Nucleus accumbens (tissue), 56 donors: ENCODE measurements at regions not wholly inside any gene's neighbourhood (a gene's known extent, or its start where the extent isn't known, plus 50 kb on each side); places are given as distances from the start of the nearest gene placed in this dataset.

Source experiments
- DNase-seq, 56 donors: peaks; one replicate each; lab custom pipeline; 2025; lab: John Stamatoyannopoulos, UW

DNA sequence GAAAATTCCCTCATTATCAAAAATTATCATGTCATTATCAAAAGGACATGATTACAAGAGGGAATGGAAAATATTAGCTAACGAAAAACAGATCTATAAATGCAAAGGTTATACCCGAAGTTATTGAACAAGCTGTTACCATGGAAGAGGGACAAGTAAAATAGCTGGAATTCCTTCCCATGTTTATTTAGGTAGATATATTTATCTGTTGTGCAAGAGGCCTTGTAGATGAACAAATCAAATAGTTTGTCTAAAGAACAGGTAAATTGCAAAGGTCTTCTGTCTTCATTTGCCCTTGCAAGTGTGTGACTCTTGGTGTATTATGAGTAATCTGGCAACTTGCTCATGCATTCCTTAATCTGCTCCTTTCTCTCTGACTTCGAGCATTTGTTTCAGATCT, 1170.9 kb downstream of the SORCS1 start:
- DNase-seq: no peak

DNA sequence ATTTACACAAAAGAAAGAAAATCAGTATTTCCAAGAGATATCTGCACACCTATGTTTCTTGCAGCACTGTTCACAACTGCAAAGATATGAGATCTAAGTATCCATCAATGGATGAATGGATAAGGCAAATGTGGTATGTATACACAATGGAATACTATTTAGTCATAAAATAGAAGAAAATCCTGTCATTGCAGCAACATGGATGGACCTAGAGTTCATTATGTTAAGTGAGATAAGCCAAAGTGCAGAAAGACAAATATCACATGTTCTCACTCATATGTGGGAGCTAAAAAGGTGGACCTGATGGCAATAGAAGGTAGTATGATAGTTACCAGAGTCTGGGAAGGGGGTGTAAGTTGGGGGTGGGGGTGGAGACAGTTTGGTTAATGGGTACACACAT, 1171.6 kb downstream of the SORCS1 start:
- no peak for DNase-seq

DNA sequence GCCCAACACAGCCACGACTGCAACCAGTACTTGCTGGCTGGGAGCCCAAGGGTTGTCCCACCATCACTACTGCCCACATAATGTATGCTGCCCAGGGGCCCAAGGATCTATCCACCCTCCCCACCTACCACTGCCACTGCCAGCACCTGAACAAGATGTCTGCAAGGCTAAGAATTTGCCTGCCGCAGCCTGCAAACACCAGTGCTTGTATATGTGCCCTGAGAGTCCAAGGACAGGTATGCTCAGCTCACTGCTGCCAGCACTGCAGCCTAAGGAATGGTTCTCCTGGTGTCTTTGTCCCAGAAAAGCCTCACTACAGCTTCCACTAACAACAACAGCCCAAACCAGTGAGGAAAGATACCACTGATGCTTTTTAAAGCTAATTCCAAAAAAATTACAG, 1174.0 kb downstream of the SORCS1 start:
- no peak for DNase-seq

DNA sequence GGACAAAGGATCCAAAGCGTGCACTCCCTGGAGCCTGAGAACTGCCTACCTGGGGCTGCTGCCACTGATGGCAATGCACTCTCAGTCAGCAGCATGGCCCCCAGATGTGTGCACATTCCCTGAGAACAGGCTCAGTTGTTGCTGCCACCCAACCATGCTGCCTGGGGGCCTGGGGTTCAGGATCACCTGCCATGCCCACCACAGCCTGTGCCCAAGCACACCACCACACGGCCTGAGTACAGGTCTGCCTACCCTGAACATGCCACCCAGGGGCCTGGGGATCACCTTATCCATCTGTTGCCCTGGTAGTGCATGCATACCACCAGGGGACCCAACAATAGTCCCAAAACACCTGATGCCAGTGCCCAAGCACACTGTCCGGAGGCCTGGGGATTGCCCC, 1174.5 kb downstream of the SORCS1 start:
- no peak for DNase-seq

DNA sequence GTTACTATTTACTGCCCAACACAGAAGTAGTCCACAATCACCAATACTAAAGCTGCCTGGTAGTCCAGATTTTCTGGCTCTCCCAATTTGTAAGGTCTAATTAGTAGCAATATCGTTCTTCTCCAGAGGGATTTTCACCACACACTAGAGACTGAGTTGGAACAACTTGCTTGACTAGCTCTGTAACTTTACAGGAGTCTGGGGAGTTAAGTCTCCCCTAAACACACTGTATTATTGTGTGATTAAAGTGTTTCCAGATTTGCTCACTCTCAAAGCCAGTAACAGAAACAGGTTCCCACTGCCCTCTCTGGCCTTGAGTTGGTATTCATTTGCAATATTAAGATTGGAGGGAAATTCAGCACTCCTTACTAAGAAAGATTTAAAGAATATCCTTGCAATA, 1175.7 kb downstream of the SORCS1 start:
- no peak for DNase-seq

DNA sequence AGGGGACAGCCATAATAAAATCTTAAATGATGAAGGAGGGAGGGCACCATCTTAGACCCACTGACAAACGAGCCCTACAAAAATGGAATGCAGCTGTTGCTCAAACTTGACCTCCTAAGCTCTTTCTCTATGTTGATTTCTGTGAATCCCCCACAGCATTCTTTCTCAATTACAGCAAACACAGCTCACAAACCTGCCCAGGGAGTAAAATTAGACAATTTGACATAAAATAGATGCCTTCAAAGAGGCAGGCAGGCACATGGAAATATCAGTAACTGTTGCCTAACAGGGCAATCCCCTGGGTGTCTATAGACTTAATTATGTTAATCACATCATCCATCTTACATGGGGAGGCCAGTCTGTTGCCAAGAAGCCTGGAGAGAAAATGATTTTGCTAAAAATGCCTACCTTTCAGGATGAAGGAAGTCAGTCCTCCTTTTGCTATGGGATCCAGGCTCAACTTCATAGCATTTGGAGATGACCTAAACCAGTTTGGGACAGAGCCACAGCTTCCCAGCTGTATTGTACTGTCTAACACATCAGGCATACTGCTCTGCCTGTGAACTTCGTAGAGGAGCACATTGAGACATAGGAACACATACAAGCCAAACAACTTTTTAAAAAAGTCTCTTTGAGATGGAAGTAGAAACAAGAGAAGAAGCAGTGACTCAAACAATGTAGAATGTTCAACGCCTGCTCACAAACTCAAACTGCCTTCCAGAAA, 1177.4 kb downstream of the SORCS1 start:
- DNase-seq: no peak

DNA sequence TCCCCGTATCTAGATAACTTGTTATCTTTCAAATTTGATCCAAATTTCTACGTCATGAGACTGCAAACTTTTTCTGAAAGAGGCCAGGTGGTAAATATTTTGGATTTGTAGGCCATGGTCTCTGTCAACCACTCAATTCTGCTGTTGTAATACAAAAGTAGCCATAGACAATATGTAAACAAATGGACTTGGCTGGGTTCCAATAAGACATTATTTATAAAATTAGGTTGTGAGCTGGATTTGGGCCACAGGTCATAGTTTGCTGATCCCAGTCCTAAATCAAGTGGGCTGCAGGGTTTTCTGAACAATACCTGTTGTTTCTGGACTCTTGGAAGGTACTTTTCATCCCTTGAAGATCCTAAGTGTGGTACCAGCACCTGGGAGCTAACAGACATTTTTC, 1178.0 kb downstream of the SORCS1 start:
- DNase-seq: no peak

DNA sequence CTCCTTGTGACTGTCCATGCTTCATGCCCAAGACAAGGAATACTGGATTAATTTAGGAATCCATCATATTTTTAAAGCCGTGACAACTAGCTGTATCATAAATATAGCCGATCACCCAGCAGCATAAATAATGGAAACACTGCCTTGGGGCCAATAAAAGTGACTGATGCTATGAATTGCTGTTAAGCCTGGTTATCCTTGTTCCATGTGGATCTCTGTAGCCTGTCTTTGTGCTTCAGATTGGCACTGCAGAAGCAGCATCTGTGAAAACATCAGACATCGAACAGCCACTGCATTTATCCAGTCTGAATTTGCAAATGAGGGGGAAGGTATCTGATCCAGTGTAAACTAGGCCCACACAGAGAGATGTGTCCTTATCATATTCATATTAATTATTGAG, 1181.8 kb downstream of the SORCS1 start:
- no peak for DNase-seq

DNA sequence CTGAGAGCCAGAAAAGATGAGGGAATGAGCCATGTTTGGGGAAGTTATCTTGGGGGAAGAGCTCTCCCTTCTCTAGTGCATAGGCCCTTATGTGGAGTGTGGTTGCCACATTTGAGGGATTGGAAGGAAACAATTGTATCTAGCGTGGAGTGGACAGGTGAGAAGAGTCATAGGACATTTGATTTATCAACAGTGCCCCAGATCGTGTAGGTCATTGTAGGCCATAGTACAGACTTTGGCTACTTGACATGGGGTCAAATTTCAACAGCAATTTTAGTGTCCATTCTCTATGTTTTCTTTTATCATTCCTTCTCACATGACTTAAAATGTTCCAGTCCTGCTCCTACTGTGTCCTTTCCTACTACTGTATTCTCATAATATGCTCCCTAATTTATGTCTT, 1182.8 kb downstream of the SORCS1 start:
- no peak for DNase-seq

DNA sequence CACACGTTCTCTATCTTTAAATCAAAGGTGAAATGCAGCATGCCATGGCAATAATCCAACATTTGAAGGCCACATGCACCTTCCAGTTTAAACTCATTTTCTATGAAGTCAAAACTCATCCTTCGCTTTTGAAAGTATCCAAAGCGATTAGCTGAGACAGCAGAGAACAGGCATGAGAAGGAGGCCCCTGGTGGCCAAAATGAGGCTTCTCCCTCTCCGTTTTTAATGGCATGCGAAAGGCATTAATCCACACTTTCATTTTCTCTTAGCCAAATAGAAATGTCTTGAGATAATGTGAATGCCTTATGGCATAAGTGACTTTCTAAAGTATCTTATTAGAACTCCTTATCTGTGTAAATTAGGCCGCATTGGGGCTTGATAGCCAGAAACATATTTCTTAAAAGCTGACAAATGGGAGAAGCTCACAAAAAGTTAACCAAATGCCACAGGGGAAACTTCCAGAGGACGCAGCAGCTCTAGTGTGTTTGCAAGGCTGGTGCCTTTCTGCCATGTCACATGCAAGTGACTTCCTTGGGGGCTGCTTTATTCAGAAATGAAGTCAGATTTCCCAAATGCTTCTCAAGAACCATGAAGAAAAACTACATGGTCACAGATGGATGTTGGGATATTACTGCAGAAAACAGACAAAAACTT, 1189.6 kb downstream of the SORCS1 start:
- DNase-seq: peak in 6 of 56 donors; percentile 2 to 29 (median 3)

DNA sequence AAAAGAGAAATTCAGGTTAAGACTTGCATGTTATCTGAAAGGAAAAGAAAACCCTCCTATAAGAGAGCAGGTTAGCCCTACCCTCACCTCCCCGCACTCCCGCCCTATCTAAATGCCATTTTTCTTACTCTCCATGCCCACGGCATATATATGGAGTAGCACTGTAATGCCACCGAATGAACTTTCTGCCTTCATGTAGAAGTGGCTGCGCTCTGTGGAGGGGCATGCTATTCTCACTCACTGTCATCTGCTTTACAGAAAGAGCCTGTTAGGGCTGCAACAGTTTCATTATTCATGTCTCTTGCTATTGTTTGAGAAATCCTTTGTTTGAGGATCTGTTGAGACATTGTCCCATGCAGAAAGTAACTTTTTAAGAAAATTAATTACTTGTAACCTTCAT, 1190.6 kb downstream of the SORCS1 start:
- DNase-seq: no peak

DNA sequence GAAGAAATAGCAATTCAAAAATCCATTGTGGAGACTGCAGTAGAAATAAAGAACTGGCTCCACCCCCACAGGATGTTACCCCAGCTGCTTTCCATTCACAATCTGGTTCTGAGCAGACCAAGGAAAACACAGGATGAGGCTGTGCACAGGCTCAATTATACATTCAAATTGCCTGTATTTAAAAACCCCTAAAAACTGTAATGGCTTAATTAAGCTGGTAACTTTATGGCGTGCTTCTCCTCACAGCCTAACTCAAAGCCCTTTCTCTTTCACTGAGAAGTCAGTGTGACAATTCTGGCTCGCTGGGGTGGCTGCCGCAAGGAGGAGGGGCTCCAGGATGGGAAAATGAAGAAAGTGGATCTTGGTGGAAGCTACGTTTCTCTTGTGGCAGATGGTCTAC, 1191.1 kb downstream of the SORCS1 start:
- DNase-seq: no peak

DNA sequence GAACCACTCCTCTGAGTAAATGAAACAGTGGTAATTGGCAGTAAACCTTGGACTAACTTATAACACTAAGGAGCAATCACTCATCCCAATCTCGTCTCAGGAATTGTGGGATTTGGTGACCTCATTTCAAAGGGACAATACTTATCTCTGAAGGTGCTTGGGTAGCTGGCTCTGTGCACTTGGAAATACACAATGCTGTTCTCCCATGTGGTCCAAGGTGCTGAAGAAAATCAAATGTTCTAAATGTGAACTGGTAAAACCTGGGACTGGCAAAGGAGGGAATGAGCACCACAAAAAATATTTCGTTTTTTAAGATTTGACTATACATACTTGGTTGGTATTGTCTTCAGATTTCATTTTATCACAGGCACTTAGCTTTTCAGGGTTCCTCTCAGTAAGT, 1193.0 kb downstream of the SORCS1 start:
- no peak for DNase-seq

DNA sequence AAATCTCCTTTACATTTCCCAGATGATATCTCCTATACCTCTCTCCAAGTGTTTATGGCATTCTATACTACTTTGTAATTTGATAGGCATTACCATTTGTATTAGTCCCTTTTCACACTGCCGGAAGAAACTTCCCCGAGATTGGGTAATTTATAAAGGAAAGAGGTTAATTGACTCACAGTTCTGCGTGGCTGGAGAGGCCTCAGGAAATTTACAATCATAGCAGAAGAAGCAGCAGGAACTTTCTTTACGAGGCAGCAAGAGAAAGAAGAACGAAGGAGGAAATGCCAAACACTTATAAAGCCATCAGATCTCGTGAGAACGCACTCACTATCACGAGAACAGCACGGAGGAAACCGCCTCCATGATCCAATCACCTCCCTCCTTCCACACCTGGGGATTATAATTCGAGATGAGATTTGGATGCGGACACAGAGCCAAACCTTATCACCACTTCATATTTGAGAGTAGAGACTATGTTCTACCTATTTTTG, 1194.6 kb downstream of the SORCS1 start:
- no peak for DNase-seq

DNA sequence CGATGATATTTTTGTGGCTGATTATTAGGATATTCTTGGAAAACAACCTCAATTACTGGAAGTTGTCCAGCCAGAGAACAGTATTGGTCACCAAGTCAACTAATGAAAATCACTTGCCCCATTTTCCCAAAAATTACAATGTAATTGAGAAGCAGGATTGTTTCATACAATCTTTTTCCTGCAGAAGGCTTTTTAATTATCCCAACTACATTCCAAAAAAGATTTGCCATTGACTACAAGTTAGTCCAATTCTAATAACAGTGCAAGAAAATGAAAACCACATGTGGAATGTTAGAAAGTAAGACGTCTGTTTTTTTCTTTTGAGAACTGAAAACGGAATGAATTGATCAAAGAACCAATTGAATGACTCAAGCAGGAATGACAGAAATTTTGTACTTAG, 1195.8 kb downstream of the SORCS1 start:
- no peak for DNase-seq

DNA sequence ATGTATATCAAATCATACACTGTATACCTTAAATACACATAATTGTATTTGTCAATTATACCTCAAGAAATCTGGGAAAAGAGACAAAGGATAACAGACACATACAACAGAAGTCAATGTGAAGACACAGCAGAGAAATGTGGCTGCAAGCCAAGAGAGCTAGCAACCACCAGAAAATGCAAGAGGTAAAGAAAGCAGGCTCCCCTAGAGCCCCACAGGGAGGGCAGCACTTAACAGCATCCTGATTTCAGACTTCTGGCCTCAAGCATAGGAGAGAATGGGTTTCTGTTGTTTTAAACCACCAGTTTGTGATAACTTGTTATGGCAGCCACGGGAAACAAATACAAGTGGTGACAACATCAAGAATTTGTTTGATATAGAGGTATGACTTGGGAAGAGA, 1197.2 kb downstream of the SORCS1 start:
- DNase-seq: no peak

DNA sequence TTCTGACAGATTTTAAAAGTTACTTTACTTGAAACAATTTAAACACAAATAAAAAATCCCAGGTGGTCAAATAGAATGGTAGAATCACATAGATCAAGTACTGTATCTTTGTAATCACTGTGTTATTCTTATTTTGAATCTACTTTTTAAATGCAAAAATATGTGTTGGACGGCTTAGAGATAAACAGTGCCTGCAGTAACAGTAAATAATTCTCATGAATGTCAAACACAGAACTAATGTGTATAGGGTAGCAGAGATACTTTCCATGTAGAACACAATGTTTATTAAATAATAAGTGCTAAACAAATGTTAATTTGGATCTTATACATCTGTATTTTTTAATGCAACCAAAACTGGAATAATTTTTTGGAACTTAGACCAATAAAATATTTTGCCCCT, 1199.4 kb downstream of the SORCS1 start:
- no peak for DNase-seq

DNA sequence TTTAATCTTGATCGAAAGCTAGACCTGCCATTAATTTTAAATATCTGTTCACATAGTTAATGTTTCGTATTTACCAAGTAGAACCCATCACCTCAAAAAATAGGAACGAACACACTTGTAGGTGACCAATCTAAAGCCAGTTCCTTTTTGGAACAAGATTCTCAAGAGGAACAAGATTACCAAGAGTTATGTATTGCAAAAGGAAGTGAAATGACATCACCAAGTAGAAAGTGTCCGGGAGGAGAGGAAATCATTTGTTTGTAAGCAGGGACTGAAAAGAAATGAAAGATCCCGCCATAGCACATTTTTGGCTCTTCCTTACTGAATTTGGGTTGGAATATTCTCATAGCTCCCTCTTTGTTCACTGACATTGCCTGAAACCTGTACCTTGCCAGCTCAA, 1200.5 kb downstream of the SORCS1 start:
- DNase-seq: no peak

DNA sequence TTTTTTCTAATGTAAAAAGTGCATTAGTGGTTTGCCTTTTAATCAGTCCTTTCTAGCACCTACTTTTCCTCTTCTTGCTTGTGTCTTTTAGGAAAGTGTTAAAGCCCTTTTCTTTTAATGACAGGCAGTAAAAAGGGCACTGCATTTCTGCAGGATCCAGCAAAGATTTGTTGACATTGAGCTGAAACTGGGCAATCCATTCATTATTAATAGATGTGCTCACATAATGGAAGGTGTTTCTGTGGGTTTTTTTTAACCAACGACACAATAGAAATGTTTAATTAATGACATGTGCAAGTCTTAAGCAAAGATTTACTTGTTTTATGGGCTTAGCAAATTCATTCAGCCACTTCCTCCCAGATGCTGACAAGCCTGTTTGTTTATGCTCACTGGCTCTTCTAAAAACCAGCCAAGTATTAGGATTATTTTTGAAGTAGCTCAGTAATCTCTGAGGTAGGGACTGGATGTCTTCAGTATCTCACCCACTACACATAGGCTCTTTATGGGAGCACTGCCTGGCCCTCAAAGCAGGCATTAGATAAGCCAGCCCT, 1201.1 kb downstream of the SORCS1 start:
- no peak for DNase-seq

DNA sequence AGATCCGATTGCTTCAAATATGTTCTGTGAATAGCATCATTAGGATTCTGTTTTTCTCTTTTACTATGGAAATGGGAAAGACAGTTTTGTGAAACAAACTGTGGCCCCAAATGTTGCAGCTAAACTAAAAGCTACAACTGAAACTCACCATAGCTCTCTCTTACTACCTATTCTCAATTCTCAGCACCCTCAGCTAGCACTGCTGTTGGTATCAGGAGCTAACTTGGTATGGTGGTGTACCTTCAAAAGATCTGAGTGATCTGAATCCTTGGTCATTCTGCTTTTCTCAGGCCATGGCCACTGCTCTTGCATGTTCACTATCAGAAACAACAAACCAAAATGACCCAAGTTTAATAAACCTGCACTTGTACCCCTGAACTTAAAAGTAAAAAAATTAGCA, 1208.0 kb downstream of the SORCS1 start:
- DNase-seq: no peak

DNA sequence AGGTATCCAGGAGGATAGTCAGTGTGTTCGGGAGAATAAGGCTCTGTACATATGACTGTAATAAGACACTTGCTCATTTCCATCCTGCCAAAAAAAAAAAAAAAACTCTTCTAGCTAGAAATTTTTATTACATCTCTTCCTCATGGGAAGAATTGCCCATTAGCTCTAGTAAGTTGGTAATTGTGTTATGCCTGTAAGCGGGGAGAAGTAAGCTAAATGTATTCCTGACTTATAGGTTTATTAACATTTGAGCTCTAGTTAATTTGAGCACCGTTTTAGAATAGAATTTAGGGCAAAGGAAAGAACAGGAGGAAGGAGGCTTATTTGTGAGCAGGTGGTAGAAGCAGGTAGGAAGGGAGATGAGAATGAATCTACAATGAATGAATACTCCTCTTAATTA, 1210.6 kb downstream of the SORCS1 start:
- DNase-seq: no peak

DNA sequence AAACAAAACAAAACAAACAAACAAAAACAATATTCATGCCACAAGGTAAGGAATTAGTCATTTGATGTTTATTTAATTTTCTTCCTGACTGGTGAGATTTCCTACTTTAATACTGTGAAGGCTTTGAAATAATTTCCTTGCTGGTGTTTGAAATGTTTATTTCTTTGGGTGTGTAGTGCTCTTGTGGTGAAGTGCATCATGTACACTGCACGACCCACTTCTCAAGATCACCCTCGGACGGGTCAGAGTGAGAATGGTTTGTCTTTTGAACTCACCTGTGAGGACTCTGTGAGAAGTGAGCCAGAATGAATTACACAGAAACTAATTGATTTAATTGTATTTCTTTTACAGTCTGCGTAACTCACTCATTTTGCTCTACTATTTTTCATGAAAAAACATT, 1211.5 kb downstream of the SORCS1 start:
- no peak for DNase-seq
